Neural cell (in vitro differentiated cells): ENCODE measurements at regions not wholly inside any gene's neighbourhood (a gene's known extent, or its start where the extent isn't known, plus 50 kb on each side); places are given as distances from the start of the nearest gene placed in this dataset.

ENCODE experiments used
- H2AFZ ChIP-seq: fragments of 200-600, 300-800 bp; sonication (generic), shearing (Covaris generic); 2 replicates; pipeline ENCODE4 v1.6.0; 2014; ENCODE audit warnings: low read depth, mild to moderate bottlenecking, antibody characterized with exemption, low read length, moderate library complexity
- H3F3A ChIP-seq: fragments of 200-600 bp; shearing (Covaris generic); 2 replicates; pipeline ENCODE4 v1.6.1; 2016; ENCODE audit warnings: mild to moderate bottlenecking, moderate library complexity, mixed read lengths, antibody characterized with exemption, low read length; ENCODE audit not compliant: insufficient read depth, poor library complexity, severe bottlenecking
- H3K27ac ChIP-seq: fragments of 200-600, 300-800 bp; sonication (generic), shearing (Covaris generic); 2 replicates; pipeline ENCODE4 v1.5.1; 2014; ENCODE audit warnings: mild to moderate bottlenecking, low read length, moderate library complexity
- H3K27me3 ChIP-seq: fragments of 300-800, 200-600 bp; sonication (generic), shearing (Covaris generic); 2 replicates; pipeline ENCODE4 v1.6.0; 2014; ENCODE audit warnings: mild to moderate bottlenecking, low read depth, low read length, moderate library complexity; ENCODE audit not compliant: insufficient read depth
- H3K36me3 ChIP-seq: fragments of 300-800, 200-600 bp; sonication (generic), shearing (Covaris generic); 2 replicates; pipeline ENCODE4 v1.5.1; 2014; ENCODE audit warnings: mild to moderate bottlenecking, antibody characterized with exemption, low read length, moderate library complexity; ENCODE audit not compliant: insufficient read depth
- H3K4me2 ChIP-seq: fragments of 300-800, 200-600 bp; sonication (generic), shearing (Covaris generic); 2 replicates; pipeline ENCODE4 v1.6.0; 2014; ENCODE audit warnings: mild to moderate bottlenecking, low read length
- H3K4me3 ChIP-seq: fragments of 300-800, 200-600 bp; sonication (generic), shearing (Covaris generic); 2 replicates; pipeline ENCODE4 v1.5.1; 2014; ENCODE audit warnings: mild to moderate bottlenecking, low read length, moderate library complexity
- H3K79me2 ChIP-seq: fragments of 200-600 bp; shearing (Covaris generic); replicated peaks from 2 replicates; pipeline ENCODE4 v1.6.0; 2014; ENCODE audit warnings: mild to moderate bottlenecking, low read length, moderate library complexity; ENCODE audit not compliant: insufficient read depth
- H3K9ac ChIP-seq: fragments of 300-800, 200-600 bp; sonication (generic), shearing (Covaris generic); 2 replicates; pipeline ENCODE4 v1.6.1; 2016; ENCODE audit warnings: mild to moderate bottlenecking, low read length, mixed read lengths
- H3K9me2 ChIP-seq: fragments of 200-600 bp; shearing (Covaris generic); 2 replicates; pipeline ENCODE4 v1.6.1; 2016; ENCODE audit warnings: mild to moderate bottlenecking, low read length, mixed read lengths; ENCODE audit not compliant: insufficient read depth
- H3K9me3 ChIP-seq: fragments of 200-600, 300-800 bp; sonication (generic), shearing (Covaris generic); 2 replicates; pipeline ENCODE4 v1.6.1; 2016; ENCODE audit warnings: mild to moderate bottlenecking, mixed run types, low read length, moderate library complexity, mixed read lengths
- H4K20me1 ChIP-seq: fragments of 200-600 bp; shearing (Covaris generic); 2 replicates; pipeline ENCODE4 v1.6.1; 2016; ENCODE audit warnings: mild to moderate bottlenecking, mixed run types; ENCODE audit not compliant: insufficient read depth
- EP300 ChIP-seq: fragments of 450-650 bp; conservative IDR thresholded peaks from 2 replicates; pipeline ENCODE4 v1.6.1; 2014; ENCODE audit warnings: antibody characterized with exemption, mild to moderate bottlenecking, moderate library complexity; ENCODE audit not compliant: poor library complexity, severe bottlenecking
- EZH2 ChIP-seq: fragments of 200-600, 300-800 bp; shearing (Covaris generic), sonication (generic); IDR thresholded peaks from 2 replicates; pipeline ENCODE4 v1.6.1; 2014; ENCODE audit warnings: antibody characterized with exemption, low read length, borderline replicate concordance, mild to moderate bottlenecking; ENCODE audit not compliant: insufficient read depth, poor library complexity, severe bottlenecking
- MXI1 ChIP-seq: fragments of 450-650 bp; conservative IDR thresholded peaks from 2 replicates; pipeline ENCODE4 v1.6.1; 2014; ENCODE audit warnings: antibody characterized with exemption, mild to moderate bottlenecking; ENCODE audit not compliant: poor library complexity, severe bottlenecking
- RAD21 ChIP-seq: fragments of 450-650 bp; conservative IDR thresholded peaks from 2 replicates; pipeline ENCODE4 v1.6.1; 2014; ENCODE audit warnings: antibody characterized with exemption, mild to moderate bottlenecking, moderate library complexity
- TAF1 ChIP-seq: IDR thresholded peaks from 2 replicates; pipeline ENCODE4 v1.6.1; 2012; ENCODE audit warnings: low read depth
- TF ChIP-seq, protein P1 (sequence below): IDR thresholded peaks from 2 replicates; pipeline ENCODE4 v1.6.1; 2012; ENCODE audit warnings: borderline replicate concordance
- TF ChIP-seq, protein P2 (sequence below): fragments of 450-650 bp; IDR thresholded peaks from 2 replicates; pipeline ENCODE4 v1.5.1; 2014; ENCODE audit warnings: antibody characterized with exemption, mild to moderate bottlenecking, moderate library complexity; ENCODE audit not compliant: poor library complexity, severe bottlenecking

DNA sequence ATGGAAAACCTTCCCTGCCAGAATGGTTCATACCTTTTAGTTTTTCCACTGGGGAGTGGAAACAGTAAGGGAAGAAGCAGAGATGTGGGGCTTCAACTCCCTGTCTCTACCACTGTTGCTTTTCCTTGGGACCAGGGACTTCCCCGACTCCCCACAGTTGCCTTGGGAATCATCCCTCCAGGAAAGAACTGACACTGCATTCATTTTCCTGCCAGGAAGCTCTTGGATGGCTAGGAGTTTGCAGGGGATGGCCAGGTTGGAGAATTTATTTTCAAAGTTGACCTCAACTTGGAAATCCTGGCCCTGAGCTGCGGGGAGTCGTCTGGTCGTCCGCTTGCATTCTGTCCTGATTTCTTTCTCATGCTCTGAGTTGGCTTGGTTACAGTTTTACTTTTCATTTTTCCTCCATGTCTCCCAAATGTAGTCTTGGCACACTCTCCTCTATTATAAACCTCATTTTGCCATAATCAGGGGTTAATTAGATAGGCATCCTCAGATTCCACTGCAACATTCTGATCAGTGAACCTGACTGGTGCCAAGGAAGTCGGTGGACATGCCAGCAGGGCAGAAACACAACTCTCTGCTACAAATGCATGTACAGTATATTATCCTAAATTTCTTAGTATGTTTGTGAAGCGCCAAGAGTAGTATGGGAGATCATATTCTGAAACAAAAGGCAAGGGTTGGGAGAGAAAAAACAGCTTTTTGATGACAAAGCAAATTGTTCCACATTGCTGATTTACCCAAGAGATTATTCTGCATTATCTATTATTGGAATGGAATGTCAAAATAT, 220.5 kb upstream of the XYLT1 start:
- no peaks in the 10 kb centered on the region for H3K27me3 ChIP-seq

DNA sequence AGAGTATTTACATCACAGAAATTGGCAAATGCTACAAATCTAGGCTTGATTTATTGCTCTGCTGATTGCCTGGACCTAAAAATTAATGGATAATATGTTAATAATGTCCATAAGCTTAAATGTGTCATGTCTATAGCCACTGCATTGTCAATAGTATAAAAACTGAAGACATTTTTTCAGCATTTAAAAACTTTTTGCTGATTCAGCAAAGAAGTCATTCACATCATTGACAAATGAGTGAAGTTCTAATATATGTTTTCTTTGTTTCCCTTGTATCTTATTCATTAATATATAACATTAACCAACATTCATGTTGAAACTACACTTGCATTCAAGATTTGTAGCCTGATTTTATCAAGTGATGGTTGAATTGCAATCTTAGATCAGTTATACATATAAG, 214.7 kb upstream of the XYLT1 start:
- H3K4me3 ChIP-seq = no peak overlapping the region
- H4K20me1 ChIP-seq = no peaks in the 10 kb centered on the region
- no peak overlapping the region for H3K4me2 ChIP-seq
- no peaks in the 10 kb centered on the region for H3K36me3 ChIP-seq
- no peaks in the 10 kb centered on the region for H3K9me3 ChIP-seq
- no peak overlapping the region for H3K9ac ChIP-seq
- no peak overlapping the region for H2AFZ ChIP-seq
- TF ChIP-seq, protein P1, sequence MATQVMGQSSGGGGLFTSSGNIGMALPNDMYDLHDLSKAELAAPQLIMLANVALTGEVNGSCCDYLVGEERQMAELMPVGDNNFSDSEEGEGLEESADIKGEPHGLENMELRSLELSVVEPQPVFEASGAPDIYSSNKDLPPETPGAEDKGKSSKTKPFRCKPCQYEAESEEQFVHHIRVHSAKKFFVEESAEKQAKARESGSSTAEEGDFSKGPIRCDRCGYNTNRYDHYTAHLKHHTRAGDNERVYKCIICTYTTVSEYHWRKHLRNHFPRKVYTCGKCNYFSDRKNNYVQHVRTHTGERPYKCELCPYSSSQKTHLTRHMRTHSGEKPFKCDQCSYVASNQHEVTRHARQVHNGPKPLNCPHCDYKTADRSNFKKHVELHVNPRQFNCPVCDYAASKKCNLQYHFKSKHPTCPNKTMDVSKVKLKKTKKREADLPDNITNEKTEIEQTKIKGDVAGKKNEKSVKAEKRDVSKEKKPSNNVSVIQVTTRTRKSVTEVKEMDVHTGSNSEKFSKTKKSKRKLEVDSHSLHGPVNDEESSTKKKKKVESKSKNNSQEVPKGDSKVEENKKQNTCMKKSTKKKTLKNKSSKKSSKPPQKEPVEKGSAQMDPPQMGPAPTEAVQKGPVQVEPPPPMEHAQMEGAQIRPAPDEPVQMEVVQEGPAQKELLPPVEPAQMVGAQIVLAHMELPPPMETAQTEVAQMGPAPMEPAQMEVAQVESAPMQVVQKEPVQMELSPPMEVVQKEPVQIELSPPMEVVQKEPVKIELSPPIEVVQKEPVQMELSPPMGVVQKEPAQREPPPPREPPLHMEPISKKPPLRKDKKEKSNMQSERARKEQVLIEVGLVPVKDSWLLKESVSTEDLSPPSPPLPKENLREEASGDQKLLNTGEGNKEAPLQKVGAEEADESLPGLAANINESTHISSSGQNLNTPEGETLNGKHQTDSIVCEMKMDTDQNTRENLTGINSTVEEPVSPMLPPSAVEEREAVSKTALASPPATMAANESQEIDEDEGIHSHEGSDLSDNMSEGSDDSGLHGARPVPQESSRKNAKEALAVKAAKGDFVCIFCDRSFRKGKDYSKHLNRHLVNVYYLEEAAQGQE = no peak
- TF ChIP-seq EZH2 (no peak), TAF1 (no peak)
- TF ChIP-seq, protein P2, sequence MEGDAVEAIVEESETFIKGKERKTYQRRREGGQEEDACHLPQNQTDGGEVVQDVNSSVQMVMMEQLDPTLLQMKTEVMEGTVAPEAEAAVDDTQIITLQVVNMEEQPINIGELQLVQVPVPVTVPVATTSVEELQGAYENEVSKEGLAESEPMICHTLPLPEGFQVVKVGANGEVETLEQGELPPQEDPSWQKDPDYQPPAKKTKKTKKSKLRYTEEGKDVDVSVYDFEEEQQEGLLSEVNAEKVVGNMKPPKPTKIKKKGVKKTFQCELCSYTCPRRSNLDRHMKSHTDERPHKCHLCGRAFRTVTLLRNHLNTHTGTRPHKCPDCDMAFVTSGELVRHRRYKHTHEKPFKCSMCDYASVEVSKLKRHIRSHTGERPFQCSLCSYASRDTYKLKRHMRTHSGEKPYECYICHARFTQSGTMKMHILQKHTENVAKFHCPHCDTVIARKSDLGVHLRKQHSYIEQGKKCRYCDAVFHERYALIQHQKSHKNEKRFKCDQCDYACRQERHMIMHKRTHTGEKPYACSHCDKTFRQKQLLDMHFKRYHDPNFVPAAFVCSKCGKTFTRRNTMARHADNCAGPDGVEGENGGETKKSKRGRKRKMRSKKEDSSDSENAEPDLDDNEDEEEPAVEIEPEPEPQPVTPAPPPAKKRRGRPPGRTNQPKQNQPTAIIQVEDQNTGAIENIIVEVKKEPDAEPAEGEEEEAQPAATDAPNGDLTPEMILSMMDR = no peak
- no peaks in the 10 kb centered on the region for H3K9me2 ChIP-seq
- no peaks in the 10 kb centered on the region for H3F3A ChIP-seq
- H3K27ac ChIP-seq = no peak overlapping the region
- no peaks in the 10 kb centered on the region for H3K79me2 ChIP-seq
- H3K27me3 ChIP-seq = no peaks in the 10 kb centered on the region

More for the DNA sequence above, 220.5 kb upstream of the XYLT1 start:
- Histone ChIP-seq H3K79me2 (no peaks in the 10 kb centered on the region), H3K27ac (no peak overlapping the region), H3K9me2 (no peaks in the 10 kb centered on the region), H4K20me1 (no peaks in the 10 kb centered on the region), H3K4me3 (no peak overlapping the region), H3K36me3 (no peaks in the 10 kb centered on the region), H3K4me2 (no peak overlapping the region), H3F3A (no peaks in the 10 kb centered on the region), H2AFZ (no peak overlapping the region), H3K9ac (no peak overlapping the region), H3K9me3 (no peaks in the 10 kb centered on the region)
- no peak for TF ChIP-seq TAF1
- no peak for TF ChIP-seq MXI1
- TF ChIP-seq, protein P1 = no peak
- no peak for TF ChIP-seq RAD21
- no peak for TF ChIP-seq EP300
